Amniotic epithelial cell (primary cell): ENCODE measurements at regions not wholly inside any gene's neighbourhood (a gene's known extent, or its start where the extent isn't known, plus 50 kb on each side); places are given as distances from the start of the nearest gene placed in this dataset.
A peak's percentile ranks its signal among the peaks of the same experiment; 100 is the strongest.

Experiments
- DNase-seq: peaks from one replicate; pipeline ENCODE4 v3.0.0-alpha.2; 2010; ENCODE audit warnings: low read depth

- no peak for DNase-seq
These were observed 1292.1 kb upstream of the PIK3C3 start for GRCh38 chr18:40662898-40663437.

- no peak for DNase-seq
These were observed 1301.4 kb upstream of the PIK3C3 start for GRCh38 chr18:40653682-40654081.

- DNase-seq, result no peak
These were observed 1302.7 kb upstream of the PIK3C3 start for GRCh38 chr18:40652321-40652720.

- no peak for DNase-seq
These were observed 1303.9 kb upstream of the PIK3C3 start for GRCh38 chr18:40651163-40651562.

GRCh38 chr18:40642692-40643229 lies 1312.3 kb upstream of the PIK3C3 start:
- peak; percentile 27 for DNase-seq

GRCh38 chr18:40631319-40631718 lies 1323.7 kb upstream of the PIK3C3 start:
- DNase-seq, result no peak

GRCh38 chr18:40630496-40630895 lies 1324.5 kb upstream of the PIK3C3 start:
- no peak for DNase-seq

GRCh38 chr18:40624959-40625358 lies 1330.1 kb upstream of the PIK3C3 start:
- DNase-seq, result no peak

GRCh38 chr18:40613721-40614120 lies 1341.3 kb upstream of the PIK3C3 start:
- no peak for DNase-seq

GRCh38 chr18:40612356-40612755 lies 1342.7 kb upstream of the PIK3C3 start:
- no peak for DNase-seq

- DNase-seq, result peak; percentile 6
These were observed 1346.8 kb upstream of the PIK3C3 start for GRCh38 chr18:40608226-40608625.

GRCh38 chr18:40607542-40608148 lies 1347.4 kb upstream of the PIK3C3 start:
- DNase-seq, result peak; percentile 13

- no peak for DNase-seq
These were observed 1348.0 kb upstream of the PIK3C3 start for GRCh38 chr18:40606996-40607395.

GRCh38 chr18:40583671-40584070 lies 1371.4 kb upstream of the PIK3C3 start:
- no peak for DNase-seq

- no peak for DNase-seq
These were observed 1372.9 kb upstream of the PIK3C3 start for GRCh38 chr18:40582105-40582504.

- DNase-seq, result no peak
These were observed 1377.1 kb upstream of the PIK3C3 start for GRCh38 chr18:40577981-40578365.

- DNase-seq, result peak; percentile 43
These were observed 1377.6 kb upstream of the PIK3C3 start for GRCh38 chr18:40577239-40577980.

GRCh38 chr18:40576507-40577115 lies 1378.4 kb upstream of the PIK3C3 start:
- DNase-seq, result no peak

GRCh38 chr18:40570615-40571014 lies 1384.4 kb upstream of the PIK3C3 start:
- no peak for DNase-seq

GRCh38 chr18:40569605-40570004 lies 1385.4 kb upstream of the PIK3C3 start:
- no peak for DNase-seq

GRCh38 chr18:40566510-40566844 lies 1388.6 kb upstream of the PIK3C3 start:
- no peak for DNase-seq

- no peak for DNase-seq
These were observed 1389.1 kb upstream of the PIK3C3 start for GRCh38 chr18:40565805-40566509.
